ENCODE measurements at regions not wholly inside any gene's neighbourhood (a gene's known extent, or its start where the extent isn't known, plus 50 kb on each side); places are given as distances from the start of the nearest gene placed in this dataset.
"Not testable (repeated sequence)": the region's sequence is repeated elsewhere in the genome, so short reads cannot be mapped to it uniquely, and the experiment has no call there.

DNA sequence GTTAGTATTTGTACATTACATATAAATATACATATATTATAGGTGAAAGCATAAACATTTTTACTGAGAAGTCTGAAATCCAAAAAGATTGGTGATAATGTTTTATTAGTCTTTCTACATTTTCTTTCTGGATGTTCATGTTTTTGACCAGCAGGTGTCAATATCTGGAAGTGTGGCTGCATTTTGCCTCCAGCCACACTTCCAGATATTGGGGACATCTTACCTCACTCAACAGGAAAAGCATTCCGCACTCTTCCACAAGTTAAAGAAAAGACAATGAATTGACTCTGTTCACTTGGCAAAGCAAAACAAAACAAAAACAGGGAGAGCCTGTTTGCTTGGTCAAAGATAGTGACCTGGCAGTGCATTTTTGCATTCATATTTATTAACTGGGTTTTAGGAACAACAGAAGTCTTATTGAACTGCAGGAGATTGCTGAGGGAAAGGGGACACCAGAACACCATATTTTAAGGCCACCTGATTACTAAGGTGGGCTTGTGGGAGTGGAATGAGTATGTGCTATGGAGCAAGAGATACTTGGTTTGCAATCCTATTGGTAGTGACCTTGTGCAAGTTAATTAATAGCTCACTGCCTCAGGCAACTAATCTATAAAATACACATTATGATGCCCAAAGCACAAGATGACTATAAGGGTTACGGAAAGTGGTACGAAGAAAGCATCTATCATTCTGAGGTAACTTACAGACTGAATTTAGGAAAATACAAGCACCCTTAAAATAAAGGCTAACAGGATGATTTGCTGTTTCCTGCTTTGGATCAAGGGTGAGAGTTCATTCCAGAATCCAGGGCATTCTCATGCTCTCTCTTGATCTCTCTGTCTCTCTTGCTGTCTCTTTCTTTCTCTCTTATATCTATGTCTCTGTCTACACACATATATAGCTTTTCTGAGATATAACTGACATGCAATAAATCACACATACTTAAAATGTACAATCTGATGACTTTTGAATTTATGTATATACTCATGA is 389.9 kb upstream of the EMCN start:
- no peak for DNase-seq (ENCODE audit: low read depth in 3 of 3, low spot score in 2 of 3)

DNA sequence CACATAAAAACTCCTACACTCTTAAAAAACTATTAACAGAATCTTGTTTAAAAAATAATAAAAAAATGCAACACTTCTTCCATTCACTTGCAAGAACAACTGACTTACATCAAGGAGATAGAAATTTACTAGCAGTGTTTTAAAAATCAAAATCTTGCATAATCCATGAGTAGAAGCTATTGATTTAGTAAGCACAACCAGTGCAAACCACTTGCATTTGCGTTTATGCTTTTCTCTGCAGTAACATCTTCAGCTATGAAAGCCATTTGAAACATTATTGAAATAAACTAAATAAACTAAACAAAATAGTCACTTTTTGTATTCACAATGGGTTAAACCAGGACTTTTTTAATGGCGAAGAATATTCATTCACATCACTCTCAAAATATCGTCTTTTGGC is 389.2 kb upstream of the EMCN start:
- DNase-seq (ENCODE audit: low read depth in 3 of 3, low spot score in 2 of 3), result no peak

DNA sequence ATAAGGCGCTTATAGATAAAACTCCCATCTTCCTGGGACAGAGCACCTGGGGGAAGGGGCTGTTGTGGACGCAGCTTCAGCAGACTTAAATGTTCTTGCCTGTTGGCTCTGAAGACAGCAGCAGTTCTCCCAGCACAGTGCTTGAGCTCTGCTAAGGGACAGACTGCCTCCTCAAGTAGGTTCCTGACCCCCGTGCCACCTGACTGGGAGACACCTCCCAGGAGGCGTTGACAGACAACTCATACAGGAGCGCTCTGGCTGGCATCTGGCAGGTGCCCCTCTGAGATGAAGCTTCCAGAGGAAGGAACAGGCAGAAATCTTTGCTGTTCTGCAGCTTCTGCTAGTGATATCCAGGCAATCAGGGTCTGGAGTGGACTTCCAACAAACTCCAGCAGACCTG is 383.1 kb upstream of the EMCN start:
- not testable (repeated sequence) for DNase-seq (ENCODE audit: low read depth in 3 of 3, low spot score in 2 of 3)

DNA sequence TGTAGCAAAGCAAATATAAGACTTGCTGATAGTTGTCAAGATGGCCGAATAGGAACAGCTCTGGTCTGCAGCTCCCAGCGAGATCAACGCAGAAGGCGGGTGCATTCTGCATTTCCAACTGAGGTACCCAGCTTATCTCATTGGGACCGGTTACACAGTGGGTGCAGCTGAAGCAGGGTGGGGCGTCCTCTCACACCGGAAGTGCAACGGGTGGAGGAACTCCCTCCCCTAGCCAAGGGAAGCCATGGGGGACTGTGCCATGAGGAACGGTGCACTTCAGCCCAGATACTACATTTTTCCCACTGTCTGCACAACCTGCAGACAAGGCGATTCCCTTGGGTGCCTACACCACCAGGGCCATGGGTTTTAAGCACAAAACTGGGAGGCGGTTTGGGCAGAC is 382.3 kb upstream of the EMCN start:
- DNase-seq (ENCODE audit: low read depth in 3 of 3, low spot score in 2 of 3), result no peak

DNA sequence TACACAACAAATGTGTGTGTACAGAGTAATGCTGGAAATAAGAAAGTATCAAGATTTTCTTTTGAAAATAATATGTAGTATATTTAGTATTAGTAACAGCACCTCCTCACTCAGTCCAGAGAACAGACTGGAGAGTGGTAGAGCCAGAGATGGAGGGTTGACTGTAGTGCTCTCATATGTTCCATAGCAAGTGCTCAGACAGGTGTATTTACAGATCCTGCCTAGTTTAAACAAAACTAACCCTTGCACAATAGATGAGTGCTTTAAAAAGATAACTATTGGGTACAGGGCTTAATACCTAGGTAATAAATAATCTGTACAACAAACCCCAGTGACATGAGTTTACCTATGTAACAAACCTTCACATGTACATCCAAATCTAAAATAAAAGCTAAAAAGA is 381.0 kb upstream of the EMCN start:
- no peak for DNase-seq (ENCODE audit: low read depth in 3 of 3, low spot score in 2 of 3)

DNA sequence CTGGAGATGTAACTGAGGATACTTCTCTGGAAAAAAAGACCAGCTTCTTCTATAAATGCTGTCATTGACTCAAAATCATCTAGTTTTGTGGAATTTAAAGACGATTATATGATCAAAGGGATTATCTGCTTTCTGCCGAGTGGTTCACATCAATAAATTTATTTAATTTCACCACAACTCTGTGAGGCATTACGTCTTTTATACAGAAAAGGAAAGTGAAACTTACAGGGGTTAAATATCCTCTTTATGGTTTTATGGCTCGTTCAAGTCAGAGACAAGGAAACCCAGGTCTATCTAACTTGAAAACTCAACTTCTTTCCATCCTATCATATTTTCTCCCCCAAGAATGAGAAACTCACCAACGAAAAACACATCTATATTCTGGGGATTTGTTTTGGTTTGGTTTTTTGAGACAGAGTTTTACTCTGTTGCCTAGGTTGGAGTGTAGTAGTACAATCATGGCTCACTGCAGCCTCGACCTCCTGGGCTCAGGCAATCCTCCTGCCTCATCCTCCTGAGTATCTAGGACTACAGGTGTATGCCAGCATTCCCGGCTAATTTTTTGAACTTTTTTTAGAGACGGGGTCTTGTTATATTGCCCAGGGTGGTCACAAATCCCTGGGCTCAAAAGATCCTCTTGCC is 377.9 kb upstream of the EMCN start:
- DNase-seq (ENCODE audit: low read depth in 3 of 3, low spot score in 2 of 3), result no peak

DNA sequence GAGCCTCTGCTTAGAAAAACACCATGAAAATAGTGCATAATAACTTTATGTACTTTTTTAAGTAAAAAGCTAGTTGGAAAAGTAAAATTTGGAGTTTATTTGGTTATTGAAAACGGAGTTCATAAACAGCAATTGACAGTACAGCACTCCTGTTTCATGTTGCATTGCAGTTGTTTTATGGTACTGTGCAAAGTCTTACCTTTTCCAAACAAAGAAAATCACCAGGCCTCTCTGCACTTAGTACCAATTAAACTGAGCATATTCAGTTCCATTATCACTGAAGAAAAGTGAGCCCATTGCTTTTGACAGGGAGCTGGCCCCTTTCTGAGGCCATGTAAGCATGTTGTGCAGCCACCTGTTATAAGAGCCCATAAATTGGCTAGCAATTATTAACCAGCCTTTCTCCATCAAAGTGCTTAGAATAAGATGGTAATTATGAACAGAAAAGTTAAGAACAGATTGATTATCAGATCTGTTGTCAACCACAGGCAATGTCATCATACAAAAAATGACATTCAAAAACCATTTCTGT is 376.6 kb upstream of the EMCN start:
- DNase-seq (ENCODE audit: low read depth in 3 of 3, low spot score in 2 of 3), result no peak

DNA sequence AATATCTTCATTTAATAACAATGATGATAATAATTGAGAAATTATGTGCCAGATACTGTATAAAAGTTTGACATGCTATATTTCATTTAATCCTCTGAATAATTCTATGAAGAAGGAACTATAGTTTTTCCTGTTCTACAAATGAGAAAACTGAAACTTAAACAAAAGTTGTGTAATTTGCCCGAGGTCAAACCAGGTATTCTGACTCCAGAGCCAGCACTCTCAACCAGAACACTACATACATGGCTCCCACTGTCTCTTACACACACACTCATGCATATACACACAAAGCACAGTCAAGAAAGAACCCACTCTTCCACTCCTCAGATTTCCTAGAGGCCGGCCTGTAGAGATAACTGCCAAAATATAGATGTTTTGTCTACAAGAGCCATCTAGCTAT is 374.0 kb upstream of the EMCN start:
- no peak for DNase-seq (ENCODE audit: low read depth in 3 of 3, low spot score in 2 of 3)

DNA sequence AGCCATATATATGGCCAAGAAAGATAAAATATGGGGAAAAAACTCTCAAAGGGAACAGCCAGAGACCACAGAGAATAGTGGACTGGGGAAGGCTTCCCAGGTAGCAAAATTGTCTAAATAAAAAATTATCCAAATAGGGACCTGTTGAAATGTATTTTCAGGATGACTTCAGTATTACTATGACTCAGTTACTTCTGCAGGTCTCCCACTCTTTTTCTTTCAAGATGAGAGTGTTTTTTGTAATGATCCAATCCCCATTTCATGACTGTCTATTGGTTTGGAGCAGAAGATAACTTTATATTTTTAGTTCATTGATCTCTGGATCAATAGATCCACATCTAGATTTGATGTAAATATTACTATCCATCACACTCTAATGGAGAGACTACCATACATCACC is 372.1 kb upstream of the EMCN start:
- no peak for DNase-seq (ENCODE audit: low read depth in 3 of 3, low spot score in 2 of 3)

DNA sequence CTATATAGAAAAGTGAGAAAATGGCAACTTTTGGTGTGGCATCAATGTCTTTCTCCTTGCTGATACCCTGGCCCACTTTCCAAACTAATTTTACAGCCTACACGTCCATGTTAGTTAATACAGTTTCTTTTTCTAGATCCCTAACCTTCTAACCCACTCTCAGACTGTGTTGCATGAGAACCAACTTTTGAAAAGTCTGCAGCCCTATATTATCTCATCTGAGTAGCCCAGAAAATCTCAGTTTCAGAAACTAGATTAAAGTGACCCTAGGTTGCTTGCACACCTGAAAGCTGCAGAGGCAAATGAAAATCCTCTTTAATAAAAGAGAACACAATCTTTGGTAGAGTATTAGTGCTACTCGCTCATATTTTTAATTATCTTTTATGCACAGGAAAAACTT is 371.6 kb upstream of the EMCN start:
- DNase-seq (ENCODE audit: low read depth in 3 of 3, low spot score in 2 of 3), result no peak

DNA sequence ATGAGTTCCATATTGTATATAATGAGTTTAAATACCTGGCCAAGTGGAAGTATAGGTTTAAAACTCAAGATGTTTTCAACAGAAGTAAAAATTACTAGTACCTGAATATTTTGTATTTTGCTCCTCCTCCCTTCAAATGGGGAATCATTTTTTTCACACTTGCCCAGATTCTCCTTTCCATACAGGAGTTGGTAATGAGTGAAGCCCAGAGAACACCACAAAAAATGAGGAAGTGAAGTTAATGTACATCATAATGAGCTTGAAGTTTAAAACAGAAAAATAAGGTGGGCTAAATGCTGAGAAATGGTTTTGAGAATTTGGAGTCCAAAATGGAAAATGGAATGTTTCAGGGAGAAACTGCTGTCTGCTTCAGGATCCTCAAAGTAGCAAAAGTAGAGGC is 364.8 kb upstream of the EMCN start:
- DNase-seq (ENCODE audit: low read depth in 3 of 3, low spot score in 2 of 3), result no peak

DNA sequence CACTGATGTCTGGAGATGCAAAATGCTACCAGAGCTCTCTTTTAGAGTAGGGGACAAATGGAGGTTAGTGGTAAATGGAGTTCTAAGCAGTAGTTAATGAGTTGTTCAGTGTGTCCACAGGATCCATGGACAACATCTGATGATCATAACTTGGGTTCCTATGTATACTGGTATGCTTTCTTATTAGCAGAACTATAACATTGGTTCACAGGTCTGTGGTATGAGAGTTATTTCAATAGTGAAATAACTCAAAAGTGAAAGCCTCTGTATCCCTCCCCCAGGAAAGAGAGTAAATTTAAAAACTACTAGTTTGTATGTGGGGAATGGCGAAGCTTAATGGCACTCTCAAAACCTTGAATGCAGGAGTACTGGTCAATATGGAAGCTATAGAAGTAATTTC is 363.5 kb upstream of the EMCN start:
- no peak for DNase-seq (ENCODE audit: low read depth in 3 of 3, low spot score in 2 of 3)

DNA sequence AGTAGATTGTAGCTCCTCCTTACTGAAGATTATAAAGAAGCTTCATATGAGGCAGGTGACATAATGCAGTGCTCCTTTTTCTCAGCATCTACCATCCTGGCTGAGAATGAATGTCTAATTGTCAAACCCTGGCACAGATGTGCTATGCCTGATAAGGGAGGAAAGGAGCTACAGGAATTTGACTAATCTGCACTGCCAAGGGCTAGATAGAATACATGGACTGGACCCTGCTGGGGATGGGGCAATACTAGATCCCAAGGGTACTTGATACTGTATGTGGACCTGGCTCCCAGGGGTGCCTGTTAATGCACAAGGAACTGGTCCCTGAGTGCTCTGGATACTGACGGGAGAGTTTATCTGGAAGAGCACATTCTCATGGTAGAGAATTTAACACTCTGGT is 362.2 kb upstream of the EMCN start:
- no peak for DNase-seq (ENCODE audit: low read depth in 3 of 3, low spot score in 2 of 3)

DNA sequence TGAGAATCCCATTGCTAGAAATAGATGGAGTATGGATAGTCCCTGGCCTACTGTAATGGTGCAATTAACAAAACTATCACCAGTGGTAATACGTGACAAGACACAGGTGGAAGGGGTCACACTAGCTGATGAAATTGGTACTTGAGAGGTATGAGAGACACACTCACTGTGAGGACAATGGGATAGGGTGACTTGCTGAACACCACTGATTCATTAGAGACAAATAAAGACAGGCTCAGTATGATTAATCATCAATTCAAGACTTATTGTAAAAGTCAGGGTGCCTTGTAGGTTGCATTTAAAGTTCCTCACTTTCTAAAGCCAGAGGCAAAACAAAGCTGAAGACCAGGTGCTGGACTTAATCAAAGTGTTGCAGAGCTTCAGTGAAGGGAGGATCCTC is 361.6 kb upstream of the EMCN start:
- no peak for DNase-seq (ENCODE audit: low read depth in 3 of 3, low spot score in 2 of 3)

DNA sequence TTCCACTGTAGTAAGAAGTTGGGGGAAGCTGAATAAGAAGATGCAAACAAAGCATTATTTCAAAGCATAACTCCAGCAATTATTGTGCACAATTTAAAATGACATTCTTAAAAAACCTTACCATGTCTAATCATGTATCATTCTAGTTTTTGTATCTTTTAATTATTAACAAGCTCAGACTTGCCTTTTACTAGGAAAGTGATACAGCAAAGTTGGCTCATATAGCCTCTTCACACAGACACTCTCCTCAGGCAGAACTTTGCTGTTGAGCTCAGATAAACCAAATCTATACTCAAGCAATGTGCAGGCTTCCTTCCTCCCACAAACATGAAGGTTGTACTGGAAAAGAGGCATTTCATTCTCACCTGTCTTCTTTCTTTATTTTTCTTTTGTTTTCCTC is 358.7 kb upstream of the EMCN start:
- no peak for DNase-seq (ENCODE audit: low read depth in 3 of 3, low spot score in 2 of 3)

DNA sequence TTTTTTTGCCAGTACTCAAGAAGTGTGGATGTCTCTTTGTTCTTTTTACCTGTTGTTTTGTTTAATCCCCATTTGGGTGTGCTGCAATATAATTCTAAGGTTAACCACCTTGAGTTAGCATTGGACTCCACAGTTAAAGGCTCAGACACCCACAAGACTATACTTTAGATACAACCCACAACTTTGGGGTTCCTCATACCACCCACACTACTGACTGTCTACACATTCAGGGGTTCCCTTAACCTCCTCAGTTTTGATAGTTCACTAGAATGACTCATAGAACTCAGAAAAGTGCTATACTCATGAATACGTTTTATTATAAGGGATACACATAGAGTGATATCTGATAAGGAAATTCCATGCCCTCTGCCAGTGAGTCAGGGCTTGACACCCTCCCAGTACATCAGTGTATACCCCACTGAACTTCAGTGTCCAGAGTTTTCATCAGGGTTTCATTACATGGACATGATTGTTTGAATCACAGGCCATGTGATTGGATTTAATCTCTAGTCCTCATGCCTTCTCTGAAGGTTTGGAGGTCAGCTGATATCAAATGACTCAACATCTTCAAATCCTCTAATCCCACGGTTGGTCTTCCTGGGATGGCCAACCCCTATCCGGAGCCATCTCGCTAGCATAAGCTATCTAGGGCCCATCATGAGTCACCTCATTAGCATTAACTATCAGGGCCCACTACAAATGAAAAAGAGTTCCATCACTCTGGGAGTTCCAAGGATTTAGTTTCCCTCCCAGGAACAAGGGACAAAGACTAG is 357.7 kb upstream of the EMCN start:
- DNase-seq (ENCODE audit: low read depth in 3 of 3, low spot score in 2 of 3), result no peak

DNA sequence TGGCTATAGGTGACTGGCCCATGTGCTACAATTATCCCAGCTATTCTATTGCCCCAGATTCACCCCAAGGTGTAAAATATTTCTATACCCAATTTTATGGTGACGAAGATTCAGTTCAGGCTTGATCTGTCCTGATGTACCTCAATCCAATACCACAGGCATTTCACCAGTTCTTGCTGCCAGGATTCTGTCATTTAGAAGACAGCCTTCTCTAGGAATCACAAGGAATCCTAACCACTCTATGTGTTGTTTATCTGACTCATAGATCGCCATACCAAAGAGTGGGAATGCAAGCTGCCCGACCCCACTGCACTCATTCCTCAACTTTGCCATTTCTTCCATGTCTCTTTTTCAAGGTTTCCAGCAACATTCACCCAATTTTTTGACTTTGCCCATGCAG is 355.0 kb upstream of the EMCN start:
- DNase-seq (ENCODE audit: low read depth in 3 of 3, low spot score in 2 of 3), result no peak

DNA sequence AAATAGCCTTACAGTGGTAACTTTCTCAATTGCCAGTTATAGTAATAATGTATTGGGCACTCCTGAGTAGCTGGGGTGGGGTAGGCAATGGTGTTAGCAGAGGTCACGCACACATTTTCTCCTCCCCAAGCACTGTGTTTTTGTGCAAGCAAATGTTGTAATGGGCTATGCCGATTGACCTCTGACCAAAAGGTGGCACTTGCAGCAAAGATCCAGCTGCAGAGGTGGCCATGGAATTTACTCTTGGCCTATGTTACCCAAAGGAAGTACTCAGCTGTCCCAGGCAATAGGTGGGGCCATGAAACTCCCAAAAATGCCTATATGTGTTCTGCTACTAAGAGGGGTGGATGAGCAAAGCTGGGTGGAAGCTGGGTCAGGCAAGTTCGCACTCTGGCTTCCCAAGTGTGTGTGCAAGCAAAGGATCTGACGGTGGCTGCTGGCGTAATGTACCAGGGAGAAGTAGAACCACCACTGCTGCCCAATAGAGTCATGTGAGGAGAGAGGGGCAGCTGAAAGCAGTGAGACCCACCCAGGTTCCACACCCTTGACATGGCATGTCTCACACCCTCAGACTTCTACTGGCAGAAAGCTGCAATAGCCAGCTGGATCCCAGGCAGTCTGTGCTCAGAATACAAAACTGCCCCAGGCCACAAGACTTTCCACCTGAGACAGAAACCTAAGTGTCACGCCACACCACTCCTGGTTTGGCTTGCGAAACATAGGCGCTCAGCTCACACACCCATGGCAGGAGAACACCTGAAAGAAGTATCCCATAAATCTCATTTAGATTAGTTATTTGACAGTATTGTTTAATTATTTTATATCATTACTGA is 353.3 kb upstream of the EMCN start:
- no peak for DNase-seq (ENCODE audit: low read depth in 3 of 3, low spot score in 2 of 3)

DNA sequence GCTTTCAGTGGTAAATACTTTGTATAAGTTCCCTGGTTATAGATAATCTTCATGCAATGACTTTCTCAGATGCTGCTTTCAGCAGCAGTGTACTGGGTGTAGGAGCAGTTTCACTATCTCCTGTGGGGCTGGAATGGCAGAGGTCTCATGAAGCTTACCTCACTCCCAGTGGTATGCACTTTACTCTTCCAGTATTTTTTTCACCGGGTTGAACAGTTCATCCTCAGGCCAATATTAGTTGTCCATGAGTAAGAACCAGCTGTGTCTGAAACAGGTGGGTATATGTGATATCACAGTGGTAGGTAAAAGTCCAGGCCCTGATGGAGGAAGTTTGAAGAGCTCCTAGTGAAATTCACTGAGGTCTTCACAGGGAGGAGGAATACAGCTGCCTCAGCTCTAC is 351.5 kb upstream of the EMCN start:
- no peak for DNase-seq (ENCODE audit: low read depth in 3 of 3, low spot score in 2 of 3)

DNA sequence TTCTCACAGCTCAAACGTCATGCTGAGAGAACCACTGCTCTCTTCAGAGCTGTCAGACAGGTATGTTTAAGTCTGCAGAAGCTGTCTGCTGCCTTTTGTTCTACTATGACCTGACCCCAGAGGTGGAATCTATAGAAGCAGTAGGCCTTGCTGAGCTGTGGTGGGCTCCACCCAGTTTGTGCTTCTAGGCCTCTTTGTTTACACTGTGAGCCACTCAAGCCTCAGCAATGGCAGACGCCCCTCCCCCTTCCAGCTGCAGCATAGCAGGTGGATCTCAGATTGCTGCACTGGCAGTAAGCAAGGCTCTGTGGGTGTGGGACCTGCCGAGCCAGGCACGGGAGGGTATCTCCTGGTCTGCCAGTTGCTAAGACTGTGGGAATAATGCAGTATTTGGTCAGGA is 350.5 kb upstream of the EMCN start:
- DNase-seq (ENCODE audit: low read depth in 3 of 3, low spot score in 2 of 3), result not testable (repeated sequence)

All from right renal cortex interstitium (tissue), 3 donors.